ENCODE measurements at regions not wholly inside any gene's neighbourhood (a gene's known extent, or its start where the extent isn't known, plus 50 kb on each side); places are given as distances from the start of the nearest gene placed in this dataset.

GRCh38 chr9:81227507-81228245 is 461.7 kb downstream of the TLE1 start:
- TF ChIP-seq, protein P1, sequence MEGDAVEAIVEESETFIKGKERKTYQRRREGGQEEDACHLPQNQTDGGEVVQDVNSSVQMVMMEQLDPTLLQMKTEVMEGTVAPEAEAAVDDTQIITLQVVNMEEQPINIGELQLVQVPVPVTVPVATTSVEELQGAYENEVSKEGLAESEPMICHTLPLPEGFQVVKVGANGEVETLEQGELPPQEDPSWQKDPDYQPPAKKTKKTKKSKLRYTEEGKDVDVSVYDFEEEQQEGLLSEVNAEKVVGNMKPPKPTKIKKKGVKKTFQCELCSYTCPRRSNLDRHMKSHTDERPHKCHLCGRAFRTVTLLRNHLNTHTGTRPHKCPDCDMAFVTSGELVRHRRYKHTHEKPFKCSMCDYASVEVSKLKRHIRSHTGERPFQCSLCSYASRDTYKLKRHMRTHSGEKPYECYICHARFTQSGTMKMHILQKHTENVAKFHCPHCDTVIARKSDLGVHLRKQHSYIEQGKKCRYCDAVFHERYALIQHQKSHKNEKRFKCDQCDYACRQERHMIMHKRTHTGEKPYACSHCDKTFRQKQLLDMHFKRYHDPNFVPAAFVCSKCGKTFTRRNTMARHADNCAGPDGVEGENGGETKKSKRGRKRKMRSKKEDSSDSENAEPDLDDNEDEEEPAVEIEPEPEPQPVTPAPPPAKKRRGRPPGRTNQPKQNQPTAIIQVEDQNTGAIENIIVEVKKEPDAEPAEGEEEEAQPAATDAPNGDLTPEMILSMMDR (IDR thresholded peaks at IDR 0.05): no peak
- TF ChIP-seq POLR2A (IDR thresholded peaks at IDR 0.05): no peak
